GM19372 (cell line): ENCODE measurements at regions not wholly inside any gene's neighbourhood (a gene's known extent, or its start where the extent isn't known, plus 50 kb on each side); places are given as distances from the start of the nearest gene placed in this dataset.
A peak's percentile ranks its signal among the peaks of the same experiment; 100 is the strongest.

Experiments
- ATAC-seq: cut with Tn5 transposase; IDR thresholded peaks from one replicate; pipeline ENCODE4 v1.9.1; 2021; ENCODE audit warnings: mild to moderate bottlenecking, low read depth, moderate library complexity; ENCODE audit not compliant: unreplicated experiment

DNA sequence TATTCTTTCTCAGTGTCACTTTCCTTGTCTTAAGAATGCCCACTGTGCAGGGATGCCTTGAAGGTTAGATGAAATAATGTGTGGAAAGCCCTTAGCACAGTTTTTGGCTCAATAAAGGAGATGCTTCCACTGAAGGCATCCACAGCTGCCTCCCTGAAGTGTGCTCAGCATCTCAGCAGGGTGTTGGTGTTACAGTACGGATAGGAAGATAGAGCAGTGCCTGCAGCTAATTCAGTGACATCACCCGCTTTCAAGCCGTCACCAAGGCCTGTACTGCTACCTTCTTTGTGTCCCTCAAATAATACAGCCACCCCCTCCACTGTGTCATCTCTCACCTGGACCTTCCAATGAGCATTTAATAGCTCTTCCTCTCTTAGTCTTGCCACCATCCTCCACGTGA is 59.0 kb downstream of the NDUFS5 start:
- ATAC-seq: no peak

DNA sequence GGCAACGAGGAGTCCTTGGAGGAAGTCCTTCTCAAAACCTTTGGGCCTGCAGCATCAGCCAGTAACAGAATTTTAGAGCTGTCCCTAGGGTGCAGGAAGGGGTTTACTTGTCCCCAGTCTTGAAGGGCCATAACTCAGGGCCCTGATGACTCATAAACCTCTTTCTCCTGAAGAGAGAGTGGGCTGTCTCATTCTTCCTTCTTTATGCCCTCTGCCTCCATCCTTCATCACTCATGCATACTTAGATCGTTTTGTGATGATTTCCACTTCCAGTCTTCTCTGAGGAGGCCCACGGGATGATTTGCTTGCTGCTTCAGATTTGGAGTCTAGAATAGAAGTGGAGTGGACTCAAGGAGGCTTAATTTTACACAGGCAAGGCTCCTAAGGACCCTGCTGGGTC is 60.2 kb downstream of the NDUFS5 start:
- no peak for ATAC-seq

DNA sequence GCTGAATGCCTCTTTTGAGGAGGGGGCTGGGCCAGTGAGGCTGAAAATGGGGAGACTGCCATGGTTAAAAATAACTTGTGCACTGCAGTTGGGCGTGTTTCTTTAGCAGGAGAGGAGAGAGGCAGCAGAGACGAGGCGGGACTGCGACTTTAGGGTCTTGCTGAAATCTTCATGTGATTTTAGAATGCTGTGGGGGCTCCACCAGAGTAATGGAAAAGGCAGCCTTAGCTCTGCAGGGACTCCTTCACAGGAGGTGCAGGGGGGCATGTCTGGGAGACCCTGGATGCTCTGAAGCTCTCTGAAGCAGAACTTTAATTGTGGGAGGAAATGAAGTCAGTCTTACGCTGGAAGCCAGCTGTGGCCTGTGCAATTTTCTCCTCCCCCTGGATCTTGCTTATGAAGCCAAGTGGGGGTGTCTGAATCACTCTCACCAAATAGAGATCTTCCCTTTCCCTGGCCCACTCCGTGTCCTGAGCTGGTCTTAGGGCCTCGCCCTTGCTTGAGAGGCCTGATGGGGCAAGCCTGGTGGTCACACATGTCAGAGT is 60.8 kb downstream of the NDUFS5 start:
- ATAC-seq: no peak

DNA sequence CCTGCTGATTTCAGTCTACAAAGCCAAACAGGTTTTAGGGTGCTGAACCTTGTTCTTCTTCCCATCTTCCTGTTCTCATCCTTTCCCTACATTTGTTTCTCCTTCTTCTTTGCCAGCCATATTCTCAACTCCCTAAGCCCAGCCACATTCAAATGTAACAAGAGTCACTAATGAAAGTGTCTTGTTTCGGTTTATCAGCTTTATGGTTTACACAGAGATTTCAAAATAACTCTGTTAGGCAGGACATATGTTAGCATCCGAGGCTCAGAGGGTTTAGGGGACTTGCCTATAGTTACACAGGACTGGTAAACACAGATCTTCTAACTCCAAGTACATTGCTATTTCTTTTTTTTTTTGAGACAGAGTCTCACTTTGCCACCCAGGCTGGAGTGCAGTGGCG is 61.3 kb downstream of the NDUFS5 start:
- ATAC-seq: no peak

DNA sequence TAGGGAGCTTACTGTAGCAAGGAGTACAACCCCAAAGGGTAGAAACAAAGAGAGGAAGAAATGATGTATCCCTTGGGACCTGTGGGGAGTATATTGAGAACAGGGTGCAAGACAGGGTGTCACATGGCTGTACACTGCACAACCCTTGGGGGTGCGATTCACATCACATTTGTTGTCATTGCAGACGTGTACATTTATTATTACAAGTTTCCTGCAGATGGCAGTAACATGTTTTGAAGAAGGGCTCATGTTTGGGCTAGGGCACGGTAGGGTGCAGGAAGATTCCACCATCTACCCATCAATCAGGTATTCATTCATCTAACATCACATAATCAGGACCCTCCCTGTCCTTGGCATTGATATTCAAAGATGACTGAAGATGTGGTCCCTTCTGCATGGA is 62.5 kb downstream of the NDUFS5 start:
- no peak for ATAC-seq

DNA sequence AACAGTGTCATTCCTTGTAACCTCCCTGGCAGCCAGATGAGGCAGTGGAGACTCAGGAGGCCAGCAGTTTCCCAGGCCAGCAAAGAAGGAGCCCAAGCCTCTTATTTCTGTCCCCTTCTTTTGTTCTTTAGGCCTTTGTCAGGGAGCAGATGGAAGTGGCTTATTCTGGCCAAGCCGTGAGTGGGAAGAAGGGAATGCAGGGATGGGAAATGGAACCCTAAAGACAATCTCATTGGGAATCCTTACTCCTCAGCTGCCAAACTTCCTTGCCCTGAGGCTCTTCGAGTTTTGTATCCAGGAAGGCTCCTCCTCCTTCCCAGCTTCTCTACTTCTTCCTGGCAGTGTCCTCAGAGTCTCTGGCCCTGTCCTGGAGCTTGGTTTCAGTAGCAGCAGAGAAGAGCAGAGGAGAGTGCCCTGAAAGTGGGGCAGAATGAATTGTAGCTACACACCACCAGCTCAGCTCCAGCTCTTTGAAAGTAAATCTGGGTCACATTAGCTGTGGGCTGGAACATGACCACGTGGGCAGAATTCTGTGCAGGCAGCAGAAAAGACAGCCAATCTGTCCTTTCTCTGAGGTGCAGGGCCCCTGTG is 63.9 kb downstream of the NDUFS5 start:
- no peak for ATAC-seq

DNA sequence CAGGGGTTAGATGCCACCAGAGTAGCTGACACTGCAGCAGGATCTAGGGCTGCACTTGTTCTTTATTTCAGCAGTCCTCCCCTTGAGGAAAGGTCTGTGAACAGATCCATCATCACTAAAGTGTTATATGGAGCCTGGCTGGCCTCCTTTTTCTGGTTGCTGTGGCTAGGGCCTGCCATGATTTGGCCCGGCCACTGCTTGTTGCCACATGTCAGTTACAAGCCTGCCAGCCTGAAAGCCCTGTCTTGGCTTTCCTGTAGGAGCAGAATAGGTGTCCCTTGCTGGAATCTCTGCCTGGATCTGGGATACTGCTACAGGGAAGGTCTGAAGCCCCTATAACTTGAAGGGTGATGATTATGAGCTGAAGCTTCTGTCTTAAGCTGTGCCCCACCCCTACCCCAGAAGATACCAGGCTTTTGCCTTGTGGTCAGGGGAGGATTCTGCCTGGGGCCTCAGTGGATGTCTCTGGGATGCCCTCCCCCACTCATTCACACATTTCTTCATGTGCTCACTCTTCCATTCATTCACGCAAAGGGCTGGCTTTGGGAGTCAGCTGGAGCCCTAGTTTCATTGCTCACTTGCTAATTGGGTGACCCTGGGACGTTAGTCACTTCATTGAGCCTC is 64.7 kb downstream of the NDUFS5 start:
- ATAC-seq: no peak

DNA sequence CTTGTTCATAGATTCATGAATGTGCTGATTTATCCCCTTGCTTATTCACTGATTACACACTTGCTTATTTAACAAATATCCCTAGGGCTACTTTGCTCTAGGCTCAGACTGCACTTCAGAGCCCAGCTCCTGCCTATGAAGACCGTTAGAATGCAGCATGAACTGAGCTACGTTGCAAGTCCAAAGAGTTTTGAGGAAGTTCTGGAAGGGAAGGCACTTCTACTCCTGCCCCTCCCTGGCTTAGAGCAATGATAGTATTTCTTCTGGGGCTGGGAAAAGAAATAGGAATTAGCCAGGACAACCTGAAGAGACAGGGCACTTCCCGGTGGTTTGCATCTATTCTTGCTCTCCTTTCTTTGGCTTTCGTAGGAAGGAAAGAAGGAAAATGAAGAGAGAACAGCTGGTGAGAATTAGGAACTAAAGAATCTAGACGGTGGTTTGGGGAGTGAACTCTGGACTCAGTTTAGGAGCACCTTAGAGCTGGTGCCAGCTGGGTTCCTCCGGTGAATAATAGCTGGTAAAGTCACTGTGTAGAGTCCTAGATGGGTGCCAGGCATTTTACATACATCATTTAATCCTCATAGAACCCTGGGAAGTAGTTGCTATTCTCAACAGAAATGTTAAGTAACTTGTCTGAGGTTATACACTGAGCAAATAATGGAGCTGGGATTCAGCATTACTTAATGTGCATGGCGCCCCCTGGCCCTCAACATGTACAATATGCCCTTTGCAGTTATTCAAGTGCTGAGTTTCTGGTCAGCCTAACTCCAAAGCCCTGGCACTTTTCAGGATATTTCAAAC is 65.9 kb downstream of the NDUFS5 start:
- ATAC-seq: no peak

DNA sequence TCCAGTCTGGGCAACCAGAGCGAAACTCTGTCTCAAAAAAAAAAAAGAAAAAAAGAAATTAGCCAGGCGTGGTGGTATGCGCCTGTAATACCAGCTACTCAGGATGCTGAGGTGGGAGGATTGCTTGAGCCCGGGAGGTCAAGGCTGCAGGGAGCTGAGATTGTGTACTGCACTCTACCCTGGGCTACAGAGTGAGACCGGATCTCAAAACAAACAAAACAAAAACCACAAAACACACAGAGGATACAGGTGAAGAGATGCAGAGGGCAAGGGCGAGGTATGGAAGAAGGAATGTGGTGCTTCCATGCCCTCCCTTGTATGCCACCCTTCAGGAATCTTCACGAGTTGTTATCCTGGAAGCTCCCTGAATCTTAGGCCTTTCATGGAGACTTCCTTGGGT is 68.5 kb downstream of the NDUFS5 start:
- no peak for ATAC-seq

DNA sequence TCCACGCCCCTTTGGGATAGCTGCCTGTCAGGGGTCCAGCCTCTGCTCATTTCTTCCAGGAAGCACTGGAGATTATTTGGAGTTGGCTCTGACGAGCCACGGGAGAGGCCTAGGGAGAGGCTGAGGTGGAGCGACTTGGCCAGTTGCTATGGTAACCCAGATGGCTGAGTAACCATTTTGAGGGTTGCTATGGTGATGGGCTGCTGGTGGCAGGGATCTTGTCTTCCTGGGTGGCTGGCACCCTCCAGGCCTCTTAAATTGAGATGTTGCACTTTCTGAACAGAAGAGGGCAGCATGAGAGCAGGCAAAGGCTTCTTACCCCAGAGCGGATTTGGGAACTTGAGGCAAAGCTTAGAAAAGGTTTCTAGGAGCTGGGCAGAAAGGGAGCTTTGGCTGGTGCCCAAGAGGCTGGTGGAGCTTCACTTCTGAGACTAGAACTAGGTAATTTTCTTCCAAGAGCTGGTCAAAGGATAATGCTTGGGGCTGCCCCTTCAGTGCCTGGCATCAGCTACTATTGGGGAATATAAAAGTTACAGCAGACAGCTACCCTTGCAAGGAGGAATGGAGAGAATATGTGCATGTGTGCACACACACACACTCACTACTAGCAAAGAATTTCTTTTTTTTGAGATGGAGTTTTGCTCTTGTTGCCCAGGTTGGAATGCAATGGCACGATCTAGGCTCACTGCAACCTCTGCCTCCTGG is 72.5 kb downstream of the NDUFS5 start:
- no peak for ATAC-seq

DNA sequence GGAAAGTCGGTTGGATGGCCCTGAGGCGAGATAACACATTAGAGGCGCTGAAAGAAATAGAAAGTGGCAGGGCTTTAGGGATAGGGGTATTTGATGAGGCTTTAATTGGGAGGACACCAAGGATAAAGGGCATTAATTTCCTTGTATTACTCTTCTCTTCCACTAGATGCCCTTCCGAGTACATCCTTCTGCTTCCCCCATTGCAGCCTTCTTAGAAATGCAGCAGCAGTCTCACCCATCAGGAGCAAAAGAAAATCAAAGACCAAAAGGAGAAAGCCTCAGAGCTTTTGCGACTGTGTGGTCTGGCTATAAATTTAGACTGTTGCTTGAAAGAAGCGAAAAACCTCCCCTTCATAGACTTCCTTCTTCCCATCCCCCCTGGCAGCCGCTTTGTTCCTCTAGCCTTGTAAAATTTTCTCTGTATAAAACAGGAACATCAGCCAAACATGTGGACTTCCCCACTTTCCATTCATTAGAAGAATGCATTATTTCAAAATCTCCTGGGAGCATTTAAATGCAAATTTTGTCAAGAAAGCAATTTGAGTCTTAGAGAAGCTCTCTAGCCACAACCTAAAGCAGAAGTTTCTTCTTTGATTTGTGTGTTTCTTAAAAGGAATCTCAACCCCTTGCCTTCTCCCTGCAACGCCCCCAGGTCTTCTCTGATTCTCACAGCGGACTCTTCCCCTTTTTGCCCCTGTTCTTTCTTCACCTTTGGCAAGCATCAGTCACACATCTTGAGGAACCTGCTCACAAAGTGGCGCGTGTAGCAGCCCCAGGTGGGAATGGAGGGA is 76.6 kb downstream of the NDUFS5 start:
- no peak for ATAC-seq

DNA sequence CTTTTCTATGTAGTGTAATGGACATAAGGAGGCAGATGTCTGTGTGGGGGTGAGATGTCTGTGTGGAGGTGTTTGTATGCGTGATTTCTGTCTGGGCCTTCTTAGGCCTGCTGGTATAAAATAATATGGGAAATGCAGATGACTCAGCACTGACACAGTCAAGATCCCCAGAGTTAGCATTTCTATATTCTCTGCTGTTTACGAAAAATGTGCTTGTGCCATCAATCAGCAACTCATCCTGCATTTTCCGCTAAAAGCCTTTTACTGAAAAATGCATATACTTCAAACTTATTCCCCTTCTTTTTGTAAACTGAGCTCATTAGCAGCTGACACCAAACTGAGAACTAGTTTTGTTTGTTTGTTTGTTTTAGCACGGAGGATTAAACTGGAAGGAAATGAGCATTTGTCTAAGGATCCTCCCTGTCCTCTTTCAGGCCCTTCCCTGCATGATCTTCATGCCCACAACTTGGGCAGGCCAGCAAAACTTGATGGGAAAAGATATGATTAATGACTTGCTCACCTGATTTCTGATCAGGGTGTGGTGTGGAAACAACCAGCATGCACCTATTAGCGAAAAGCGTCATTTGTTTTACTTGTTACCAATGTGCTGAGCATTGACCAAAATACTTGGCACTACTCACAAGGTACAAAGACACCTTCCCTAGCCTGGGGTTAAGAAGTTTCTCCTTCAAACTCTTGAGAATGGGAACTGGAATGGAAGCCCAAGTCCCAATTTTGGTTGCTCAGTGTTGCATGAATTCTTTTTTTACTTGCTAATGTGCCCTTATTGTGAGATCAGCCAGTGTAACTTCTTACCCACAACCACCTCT is 77.4 kb downstream of the NDUFS5 start:
- ATAC-seq: no peak

DNA sequence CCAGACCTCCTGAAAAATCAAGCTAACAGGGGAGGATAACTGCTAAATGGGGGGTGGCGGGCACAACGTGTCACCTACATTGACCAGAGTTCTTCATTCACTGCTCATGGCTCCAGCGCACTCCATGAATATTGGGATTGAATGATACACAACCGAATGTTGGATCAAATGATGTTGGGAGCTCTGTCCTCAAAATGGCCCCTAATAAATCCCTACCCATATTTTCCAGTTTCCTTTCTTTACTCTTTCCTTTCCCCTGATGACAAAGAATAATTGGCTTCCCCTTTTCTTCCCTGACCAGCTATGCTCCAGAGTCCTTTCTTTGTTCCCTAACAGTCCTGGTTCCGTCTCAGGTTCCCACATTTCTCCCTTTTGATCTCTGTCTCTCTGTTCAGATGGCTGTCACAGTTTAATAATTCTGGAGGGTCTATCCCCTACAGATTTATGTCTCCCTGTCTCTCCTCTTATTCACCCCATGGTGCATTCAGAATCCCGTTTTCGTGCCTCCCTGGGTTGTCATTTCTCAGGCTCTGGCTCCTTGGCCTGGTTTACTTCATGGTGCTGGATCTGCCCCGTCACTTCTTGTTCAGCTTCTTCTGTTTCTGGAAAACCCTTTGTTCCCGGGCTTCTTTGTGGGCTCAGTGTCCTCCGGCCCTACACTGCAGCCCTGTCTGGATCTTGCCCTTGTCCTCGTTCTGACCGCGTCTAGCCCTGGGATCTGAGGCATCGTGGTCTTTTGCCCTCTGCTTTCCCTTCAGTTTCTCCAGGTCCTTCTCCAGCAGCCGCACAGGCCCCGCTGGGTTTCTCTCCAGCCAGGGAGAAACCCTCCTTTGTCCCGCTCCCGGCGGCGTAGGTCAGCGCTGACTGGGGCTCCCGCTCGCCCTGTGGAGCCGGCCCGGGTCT is 78.3 kb downstream of the NDUFS5 start:
- no peak for ATAC-seq

DNA sequence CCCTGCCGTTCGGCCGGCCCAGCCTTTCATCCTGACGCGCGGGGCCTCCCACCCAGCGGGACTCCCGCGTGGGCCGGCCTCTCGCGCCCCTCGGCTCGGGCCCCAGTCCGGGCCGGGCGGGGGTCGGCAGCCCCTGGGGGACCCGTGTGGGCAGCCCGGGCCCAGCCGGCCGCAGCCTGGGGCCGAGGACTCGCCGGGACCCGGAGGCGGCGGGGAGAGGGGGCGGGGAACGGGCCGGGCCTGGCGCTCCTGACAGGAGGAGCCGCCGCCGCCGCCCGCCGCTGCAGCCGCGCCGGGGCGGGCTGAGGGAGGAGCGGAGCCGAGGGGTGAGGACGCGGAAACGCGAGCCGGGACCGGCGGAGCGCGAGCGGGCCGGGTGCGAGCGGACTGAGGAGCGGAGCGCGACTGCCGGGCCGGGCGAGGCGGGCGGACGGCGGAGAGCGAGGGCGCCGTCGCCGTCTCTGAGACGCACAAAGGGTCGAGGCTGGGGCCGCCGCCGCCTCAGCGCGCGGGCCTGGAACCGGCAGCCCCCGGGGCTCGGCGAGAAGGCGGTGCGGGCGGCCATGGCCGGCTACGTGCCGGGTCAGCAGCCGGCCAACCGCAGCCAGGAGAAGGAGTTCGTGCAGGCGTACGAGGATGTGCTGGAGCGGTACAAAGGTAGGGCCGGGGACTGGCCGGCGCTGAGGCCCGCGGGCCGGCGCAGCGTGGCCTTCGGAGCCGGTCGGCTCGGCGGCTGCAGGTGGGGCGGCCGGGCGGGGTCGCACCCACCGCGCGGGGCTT is 79.1 kb downstream of the NDUFS5 start:
- ATAC-seq: peak; percentile 49

DNA sequence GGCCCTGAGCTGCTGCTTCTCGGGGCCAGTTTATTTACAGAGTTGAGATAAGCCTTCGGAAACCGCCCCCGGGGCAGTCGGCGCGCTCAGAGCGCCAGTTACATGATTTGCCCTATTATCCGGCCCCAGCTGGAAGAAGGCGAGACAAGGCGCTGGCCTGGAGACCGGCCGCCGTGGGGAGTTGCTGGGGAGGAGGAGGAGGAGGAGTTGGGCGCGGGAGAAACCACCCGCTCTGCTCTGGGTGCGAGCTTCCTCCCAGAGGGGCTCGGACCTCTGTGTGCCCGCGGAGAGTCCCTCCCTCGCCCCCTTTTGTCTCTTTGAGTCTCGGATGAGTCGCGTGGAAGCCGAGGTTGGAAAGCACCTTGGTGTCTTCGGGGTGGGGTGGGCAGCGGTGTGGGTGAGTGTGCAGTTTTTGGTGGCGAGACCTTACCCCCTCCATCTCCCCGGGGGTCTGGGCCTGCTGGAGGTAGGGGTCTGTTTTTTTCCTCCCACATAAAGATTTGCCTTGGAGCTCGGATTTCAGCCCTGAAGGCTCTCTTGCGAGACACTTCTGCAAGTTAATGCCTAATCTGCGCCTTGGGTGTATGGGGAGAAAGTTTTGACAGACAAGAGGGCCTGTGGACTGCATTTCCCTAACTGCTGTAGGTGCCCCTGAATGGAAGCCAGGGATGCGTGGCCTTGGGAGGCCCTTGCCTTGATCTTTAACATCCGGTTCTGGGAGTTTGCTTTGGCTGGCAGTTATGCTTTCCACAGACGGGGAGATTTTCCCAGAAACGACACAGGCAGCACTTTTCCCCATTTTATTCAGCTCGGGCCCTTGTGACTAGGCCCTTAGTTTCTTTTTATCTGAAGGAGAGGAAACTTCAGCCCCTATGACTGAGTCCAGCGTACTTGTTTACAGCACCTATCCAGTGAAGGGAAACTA is 80.0 kb downstream of the NDUFS5 start:
- peak; percentile 18 for ATAC-seq

DNA sequence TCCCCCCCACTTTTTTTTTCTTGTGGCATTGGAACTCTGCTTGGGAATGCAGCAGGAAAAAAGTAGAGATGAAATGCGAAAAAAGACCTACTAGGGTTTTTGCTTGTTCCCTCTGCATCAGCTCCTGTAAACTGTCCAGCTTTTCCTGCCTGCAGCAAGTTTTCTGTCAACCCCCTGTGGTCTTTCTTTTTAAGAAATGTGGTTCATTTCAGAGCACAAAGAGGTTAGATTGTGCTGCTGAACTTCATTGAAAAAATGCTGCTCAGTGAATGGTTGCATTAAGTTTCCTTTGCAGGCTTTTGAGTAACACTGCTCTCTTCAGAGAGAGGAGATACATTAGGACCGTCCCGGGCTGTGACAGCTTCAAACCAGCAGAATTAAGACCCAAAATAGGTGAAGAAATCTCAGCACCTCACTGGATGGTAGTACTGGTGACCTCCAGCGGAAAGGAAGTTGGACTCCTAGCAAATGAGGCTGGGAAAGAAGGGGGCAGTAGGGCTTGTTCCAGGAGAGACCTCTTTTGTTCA is 80.7 kb downstream of the NDUFS5 start:
- no peak for ATAC-seq
